ENCODE measurements at regions not wholly inside any gene's neighbourhood (a gene's known extent, or its start where the extent isn't known, plus 50 kb on each side); places are given as distances from the start of the nearest gene placed in this dataset.

DNA sequence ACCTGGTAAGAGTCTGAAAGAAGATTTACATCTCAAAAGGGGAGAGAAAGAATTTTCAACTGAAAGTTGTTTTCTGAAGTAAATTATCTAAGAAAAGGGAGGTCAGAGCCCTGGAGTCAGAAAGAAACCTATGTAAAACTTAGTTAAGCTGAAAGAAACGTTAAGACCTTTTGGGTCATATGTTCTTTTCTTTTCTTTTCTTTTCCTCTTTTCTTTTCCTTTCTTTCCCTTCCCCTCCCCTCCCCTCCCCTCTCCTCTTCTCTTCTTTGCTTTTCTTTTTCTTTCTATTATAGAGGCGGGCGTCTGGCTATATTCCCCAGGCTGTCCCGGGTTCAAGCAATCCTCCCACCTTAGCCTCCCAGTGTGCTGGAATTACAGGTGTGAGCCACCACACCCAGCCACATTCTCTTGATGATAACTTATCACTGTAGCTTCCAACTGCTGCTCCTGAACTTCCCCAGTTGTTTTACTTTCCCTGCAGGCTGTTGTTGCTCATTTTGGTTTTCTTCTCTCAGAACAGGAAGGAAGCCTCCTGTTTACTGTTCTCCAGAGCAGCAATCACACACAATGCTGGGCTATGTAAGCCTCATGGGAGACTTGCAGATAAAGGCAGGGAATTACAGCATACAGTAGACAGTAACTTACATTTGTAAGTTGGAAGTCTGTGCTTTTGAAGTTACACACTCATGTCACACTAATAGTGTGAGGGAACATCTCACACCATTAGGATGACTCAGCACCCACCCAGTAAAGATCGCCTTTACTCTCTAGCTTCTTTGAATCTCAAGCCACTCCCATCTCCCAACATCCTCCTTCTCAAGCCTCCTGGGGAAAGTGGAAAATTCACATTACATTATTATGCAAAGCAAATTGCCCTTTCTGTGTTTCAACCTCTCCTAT, 2216.6 kb upstream of the WWC1 start:
- H3K9ac ChIP-seq (ENCODE audit: low read length in 2 of 2): no peak overlapping the region
- H3K4me3 ChIP-seq (ENCODE audit: low read length in 2 of 2): no peak overlapping the region
- no peak overlapping the region for H3K27ac ChIP-seq (ENCODE audit: low read length)
- no peaks in the 10 kb centered on the region for H3K27me3 ChIP-seq (ENCODE audit: control insufficient read depth in 1 of 2, insufficient read depth in 2 of 2, low read length in 2 of 2)
- H3K9me3 ChIP-seq (ENCODE audit: control insufficient read depth in 2 of 2, low read length in 2 of 2): no peaks in the 10 kb centered on the region
- no peaks in the 10 kb centered on the region for H3K4me1 ChIP-seq (ENCODE audit: control insufficient read depth, insufficient read depth, low read length)
- no peaks in the 10 kb centered on the region for H3K36me3 ChIP-seq (ENCODE audit: control insufficient read depth in 2 of 2, insufficient read depth in 2 of 2, low read length in 2 of 2)

DNA sequence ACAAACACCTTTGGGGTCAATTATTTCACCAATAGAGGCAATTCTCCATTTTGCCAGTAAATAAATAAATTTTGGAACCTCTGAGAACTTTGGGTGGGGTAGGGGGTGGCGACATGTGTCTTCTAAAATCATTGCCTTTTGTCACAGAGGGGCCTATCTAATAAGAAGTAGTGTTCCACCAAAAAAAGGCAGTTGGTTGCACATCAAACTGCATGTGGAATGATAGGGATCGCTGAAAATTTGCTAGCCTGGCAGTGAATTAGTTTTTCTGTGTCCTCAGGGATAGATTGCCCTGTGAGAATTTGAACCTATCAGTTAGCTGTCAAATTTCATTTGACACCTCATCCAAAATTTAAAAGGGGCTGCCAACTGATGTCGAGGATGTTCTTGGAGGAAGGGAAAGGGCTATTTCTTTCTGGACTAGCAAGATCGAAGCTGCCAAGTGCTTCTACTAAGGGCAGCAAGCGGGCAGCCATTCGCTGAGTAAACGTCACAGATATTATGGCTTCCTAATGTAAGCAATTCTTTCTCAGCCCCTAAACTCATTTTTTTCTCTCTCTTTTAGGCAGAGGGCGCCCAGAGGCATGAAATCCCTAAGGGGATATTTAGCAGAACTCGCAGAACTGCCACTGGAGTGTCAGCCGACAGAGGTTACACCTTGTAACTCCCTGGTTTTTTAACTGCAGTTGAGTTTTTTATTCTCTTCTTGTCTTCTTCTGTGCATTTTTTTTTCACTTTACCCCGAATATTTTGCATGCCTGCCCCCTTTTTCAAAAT, 2208.1 kb upstream of the WWC1 start:
- Histone ChIP-seq H3K27ac (ENCODE audit: low read length) (no peak overlapping the region), H3K9me3 (ENCODE audit: control insufficient read depth in 2 of 2, low read length in 2 of 2) (no peaks in the 10 kb centered on the region), H3K4me1 (ENCODE audit: control insufficient read depth, insufficient read depth, low read length) (no peaks in the 10 kb centered on the region), H3K4me3 (ENCODE audit: low read length in 2 of 2) (no peak overlapping the region), H3K9ac (ENCODE audit: low read length in 2 of 2) (no peak overlapping the region), H3K36me3 (ENCODE audit: control insufficient read depth in 2 of 2, insufficient read depth in 2 of 2, low read length in 2 of 2) (no peaks in the 10 kb centered on the region), H3K27me3 (ENCODE audit: control insufficient read depth in 1 of 2, insufficient read depth in 2 of 2, low read length in 2 of 2) (peaks cover 0 to 8% of the 10 kb centered on the region in 2 donors)

DNA sequence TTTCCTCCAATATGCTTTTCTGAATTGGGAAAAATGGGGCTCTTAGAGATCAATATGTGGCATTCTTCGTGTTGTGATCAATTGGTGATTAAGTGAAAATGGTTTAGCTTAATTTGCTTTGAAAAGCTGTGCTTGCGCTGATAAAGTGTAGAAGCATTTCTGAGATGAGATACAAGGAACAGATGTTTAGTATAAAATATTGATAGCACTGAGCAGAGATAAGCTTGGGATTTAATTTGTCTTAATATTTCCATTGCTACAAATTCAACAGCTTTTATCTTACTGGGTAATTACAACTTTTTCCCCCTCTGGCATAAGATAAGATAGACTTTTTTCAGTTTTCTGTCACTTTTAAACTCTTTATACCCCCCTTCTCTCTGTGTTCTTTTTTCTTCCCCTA, 2204.9 kb upstream of the WWC1 start:
- Histone ChIP-seq H3K4me3 (ENCODE audit: low read length in 2 of 2) (no peak overlapping the region), H3K36me3 (ENCODE audit: control insufficient read depth in 2 of 2, insufficient read depth in 2 of 2, low read length in 2 of 2) (no peaks in the 10 kb centered on the region), H3K27ac (ENCODE audit: low read length) (no peak overlapping the region), H3K27me3 (ENCODE audit: control insufficient read depth in 1 of 2, insufficient read depth in 2 of 2, low read length in 2 of 2) (peaks cover 0 to 8% of the 10 kb centered on the region in 2 donors), H3K4me1 (ENCODE audit: control insufficient read depth, insufficient read depth, low read length) (no peaks in the 10 kb centered on the region), H3K9ac (ENCODE audit: low read length in 2 of 2) (no peak overlapping the region), H3K9me3 (ENCODE audit: control insufficient read depth in 2 of 2, low read length in 2 of 2) (no peaks in the 10 kb centered on the region)

DNA sequence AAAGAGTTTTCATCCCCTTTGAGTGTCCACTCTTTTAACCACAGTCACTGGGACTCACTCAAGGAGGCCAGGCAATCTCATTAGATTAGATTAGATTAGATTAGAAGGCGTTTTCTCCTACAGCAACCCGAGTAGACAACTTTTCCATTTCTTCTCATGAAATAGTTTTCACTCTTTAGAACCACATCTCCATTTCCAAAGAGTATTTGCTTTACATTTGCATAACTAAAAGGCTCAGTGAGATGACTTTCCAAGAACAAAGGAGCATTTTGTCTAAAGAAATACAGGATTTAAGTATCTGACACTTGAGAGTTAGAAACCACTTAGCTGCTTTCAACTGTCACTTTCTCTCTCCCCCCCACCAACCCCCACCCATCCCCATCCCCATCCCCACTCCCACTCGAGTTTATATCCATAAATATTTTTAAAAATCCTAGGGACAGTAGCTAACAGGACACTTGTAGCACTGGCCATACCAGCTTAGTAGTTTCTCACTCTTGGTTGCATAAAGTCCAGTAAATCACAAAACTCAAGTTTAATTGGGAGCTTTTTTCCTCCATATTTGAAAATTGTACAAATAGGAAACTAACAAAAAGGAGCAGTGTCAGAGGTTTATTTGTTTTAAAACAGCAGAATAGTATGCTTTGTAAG, 2202.9 kb upstream of the WWC1 start:
- no peaks in the 10 kb centered on the region for H3K36me3 ChIP-seq (ENCODE audit: control insufficient read depth in 2 of 2, insufficient read depth in 2 of 2, low read length in 2 of 2)
- no peak overlapping the region for H3K4me3 ChIP-seq (ENCODE audit: low read length in 2 of 2)
- no peaks in the 10 kb centered on the region for H3K4me1 ChIP-seq (ENCODE audit: control insufficient read depth, insufficient read depth, low read length)
- H3K9me3 ChIP-seq (ENCODE audit: control insufficient read depth in 2 of 2, low read length in 2 of 2): no peaks in the 10 kb centered on the region
- H3K27ac ChIP-seq (ENCODE audit: low read length): no peak overlapping the region
- H3K27me3 ChIP-seq (ENCODE audit: control insufficient read depth in 1 of 2, insufficient read depth in 2 of 2, low read length in 2 of 2): peaks cover 0 to 6% of the 10 kb centered on the region in 2 donors
- no peak overlapping the region for H3K9ac ChIP-seq (ENCODE audit: low read length in 2 of 2)

DNA sequence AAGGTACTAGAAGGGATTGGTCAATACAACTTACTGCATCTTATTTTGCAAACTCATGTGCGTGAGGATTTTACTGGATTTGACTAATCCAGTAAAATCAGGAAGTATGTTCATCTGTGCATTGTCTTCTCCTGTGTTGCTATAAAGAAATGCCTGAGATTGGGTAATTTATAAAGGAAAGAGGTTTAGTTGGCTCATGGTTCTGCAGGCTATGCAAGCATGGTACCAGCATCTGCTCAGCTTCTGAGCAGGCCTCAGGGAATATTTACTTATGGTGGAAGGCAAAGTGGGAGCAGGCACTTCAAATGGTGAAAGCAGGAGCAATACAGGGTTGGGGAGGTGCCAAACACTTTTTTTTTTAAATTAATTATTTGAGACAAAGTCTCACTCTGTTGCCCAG, 2199.5 kb upstream of the WWC1 start:
- H3K36me3 ChIP-seq (ENCODE audit: control insufficient read depth in 2 of 2, insufficient read depth in 2 of 2, low read length in 2 of 2): no peaks in the 10 kb centered on the region
- no peak overlapping the region for H3K27ac ChIP-seq (ENCODE audit: low read length)
- no peaks in the 10 kb centered on the region for H3K4me1 ChIP-seq (ENCODE audit: control insufficient read depth, insufficient read depth, low read length)
- no peak overlapping the region for H3K4me3 ChIP-seq (ENCODE audit: low read length in 2 of 2)
- no peak overlapping the region for H3K9ac ChIP-seq (ENCODE audit: low read length in 2 of 2)
- no peaks in the 10 kb centered on the region for H3K9me3 ChIP-seq (ENCODE audit: control insufficient read depth in 2 of 2, low read length in 2 of 2)
- no peaks in the 10 kb centered on the region for H3K27me3 ChIP-seq (ENCODE audit: control insufficient read depth in 1 of 2, insufficient read depth in 2 of 2, low read length in 2 of 2)

DNA sequence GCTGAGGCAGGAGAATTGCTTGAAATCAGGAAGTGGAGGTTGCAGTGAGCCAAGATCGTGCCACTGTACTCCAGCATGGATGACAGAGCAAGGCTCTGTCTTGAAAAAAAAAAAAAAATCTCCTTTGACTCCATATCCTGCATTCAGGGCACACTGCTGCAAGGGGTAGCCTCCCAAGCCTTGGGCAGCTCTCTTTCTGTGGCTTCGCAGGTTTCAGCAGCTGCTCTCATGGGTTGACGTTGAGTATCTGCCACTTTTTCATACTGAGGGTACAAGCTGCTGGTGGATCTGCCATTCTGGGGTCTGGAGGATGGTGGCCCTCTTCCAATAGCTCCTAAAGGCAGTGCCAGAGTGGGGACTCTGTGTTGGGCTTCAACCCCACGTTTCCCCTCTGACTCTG, 2198.1 kb upstream of the WWC1 start:
- Histone ChIP-seq H3K36me3 (ENCODE audit: control insufficient read depth in 2 of 2, insufficient read depth in 2 of 2, low read length in 2 of 2) (no peaks in the 10 kb centered on the region), H3K4me3 (ENCODE audit: low read length in 2 of 2) (no peak overlapping the region), H3K9me3 (ENCODE audit: control insufficient read depth in 2 of 2, low read length in 2 of 2) (no peaks in the 10 kb centered on the region), H3K27ac (ENCODE audit: low read length) (no peak overlapping the region), H3K9ac (ENCODE audit: low read length in 2 of 2) (no peak overlapping the region), H3K27me3 (ENCODE audit: control insufficient read depth in 1 of 2, insufficient read depth in 2 of 2, low read length in 2 of 2) (no peaks in the 10 kb centered on the region), H3K4me1 (ENCODE audit: control insufficient read depth, insufficient read depth, low read length) (no peaks in the 10 kb centered on the region)

DNA sequence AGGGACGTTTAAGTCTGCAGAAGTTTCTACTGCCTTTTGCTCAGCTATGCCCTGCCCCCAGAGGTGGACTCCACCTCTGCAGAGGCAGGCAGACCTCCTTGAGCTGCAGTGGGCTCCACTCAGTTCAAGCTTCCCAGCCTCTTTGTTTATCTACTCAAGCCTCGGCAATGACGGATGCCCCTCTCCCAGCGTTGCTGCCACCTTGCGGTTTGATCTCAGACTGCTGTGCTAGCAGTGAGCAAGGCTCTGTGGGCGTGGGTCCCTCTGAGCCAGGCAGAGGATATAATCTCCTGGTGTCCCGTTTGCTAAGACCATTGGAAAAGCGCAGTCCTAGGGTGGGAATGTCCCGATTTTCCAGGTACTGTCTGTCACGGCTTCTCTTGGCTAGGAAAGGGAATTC, 2188.5 kb upstream of the WWC1 start:
- H3K4me3 ChIP-seq (ENCODE audit: low read length in 2 of 2): no peak overlapping the region
- H3K9ac ChIP-seq (ENCODE audit: low read length in 2 of 2): no peak overlapping the region
- H3K27ac ChIP-seq (ENCODE audit: low read length): no peak overlapping the region
- no peaks in the 10 kb centered on the region for H3K27me3 ChIP-seq (ENCODE audit: control insufficient read depth in 1 of 2, insufficient read depth in 2 of 2, low read length in 2 of 2)
- no peaks in the 10 kb centered on the region for H3K36me3 ChIP-seq (ENCODE audit: control insufficient read depth in 2 of 2, insufficient read depth in 2 of 2, low read length in 2 of 2)
- no peaks in the 10 kb centered on the region for H3K9me3 ChIP-seq (ENCODE audit: control insufficient read depth in 2 of 2, low read length in 2 of 2)
- no peaks in the 10 kb centered on the region for H3K4me1 ChIP-seq (ENCODE audit: control insufficient read depth, insufficient read depth, low read length)

DNA sequence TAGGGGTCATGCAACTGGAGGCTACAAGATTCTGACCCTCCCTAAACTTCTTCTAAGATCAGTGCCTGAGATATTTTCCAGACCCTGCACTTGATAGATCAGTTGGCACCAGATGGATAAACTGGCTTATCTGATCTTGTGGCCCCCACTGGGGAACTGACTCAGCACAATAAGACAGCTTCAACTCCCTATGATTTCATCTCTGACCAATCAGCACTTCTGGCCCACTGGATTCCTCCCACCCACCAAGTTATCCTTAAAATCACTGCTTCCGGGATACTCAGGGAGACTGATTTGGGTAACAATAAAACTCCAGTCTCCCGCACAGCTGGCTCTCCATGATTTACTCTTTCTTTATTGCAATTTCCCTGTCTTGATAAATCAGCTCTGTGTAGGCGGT, 2180.4 kb upstream of the WWC1 start:
- Histone ChIP-seq H3K27ac (ENCODE audit: low read length) (no peak overlapping the region), H3K4me1 (ENCODE audit: control insufficient read depth, insufficient read depth, low read length) (no peaks in the 10 kb centered on the region), H3K9ac (ENCODE audit: low read length in 2 of 2) (no peak overlapping the region), H3K9me3 (ENCODE audit: control insufficient read depth in 2 of 2, low read length in 2 of 2) (no peaks in the 10 kb centered on the region), H3K27me3 (ENCODE audit: control insufficient read depth in 1 of 2, insufficient read depth in 2 of 2, low read length in 2 of 2) (no peaks in the 10 kb centered on the region), H3K4me3 (ENCODE audit: low read length in 2 of 2) (no peak overlapping the region), H3K36me3 (ENCODE audit: control insufficient read depth in 2 of 2, insufficient read depth in 2 of 2, low read length in 2 of 2) (no peaks in the 10 kb centered on the region)

DNA sequence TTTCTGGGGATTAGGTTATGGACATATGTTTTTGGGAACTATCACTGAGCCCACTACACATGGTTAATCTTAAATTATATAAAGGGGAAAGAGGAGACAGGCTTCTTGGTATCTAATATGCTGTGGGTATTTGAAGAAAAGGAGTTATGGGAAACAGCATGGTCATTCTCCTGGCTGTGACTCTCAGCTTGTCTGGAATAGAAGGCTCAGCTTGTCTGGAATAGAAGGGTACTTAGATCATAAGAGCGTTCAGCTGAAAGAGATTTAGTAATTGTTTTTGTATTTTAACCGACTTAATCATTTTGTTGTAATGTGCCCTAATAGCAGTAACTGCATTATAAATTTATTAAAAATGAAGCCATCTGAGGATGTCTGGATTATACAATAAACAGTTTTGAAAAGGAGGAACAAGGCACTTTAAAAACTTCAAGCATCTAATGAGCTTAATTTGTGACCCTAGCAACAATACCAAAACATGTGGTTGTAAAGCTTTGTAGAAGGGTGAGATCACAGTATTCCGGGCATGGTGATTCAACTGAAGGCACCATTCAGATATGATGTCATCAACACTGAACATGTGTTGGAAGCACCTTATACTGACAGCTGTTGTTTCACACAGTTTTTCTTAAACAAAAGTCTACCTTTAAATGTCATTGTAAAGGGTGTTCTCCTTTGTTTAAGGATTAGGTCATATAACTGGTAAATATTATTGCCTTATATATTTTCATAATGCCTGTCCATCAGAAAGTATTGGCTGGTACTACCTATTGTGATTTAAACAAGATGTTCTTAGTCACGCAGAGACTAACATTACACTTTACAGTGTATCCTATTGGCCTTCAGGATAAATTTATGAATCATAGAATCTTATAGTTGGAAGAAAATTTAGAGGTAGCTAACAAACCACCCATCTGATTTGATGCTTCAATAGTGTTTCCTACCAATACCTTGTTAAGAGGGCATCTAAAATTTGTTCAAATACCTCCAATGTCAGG, 2174.1 kb upstream of the WWC1 start:
- H3K27me3 ChIP-seq (ENCODE audit: control insufficient read depth in 1 of 2, insufficient read depth in 2 of 2, low read length in 2 of 2): no peaks in the 10 kb centered on the region
- H3K4me1 ChIP-seq (ENCODE audit: control insufficient read depth, insufficient read depth, low read length): no peaks in the 10 kb centered on the region
- H3K9ac ChIP-seq (ENCODE audit: low read length in 2 of 2): no peak overlapping the region
- no peak overlapping the region for H3K4me3 ChIP-seq (ENCODE audit: low read length in 2 of 2)
- peaks cover 0 to 2% of the 10 kb centered on the region in 2 donors for H3K9me3 ChIP-seq (ENCODE audit: control insufficient read depth in 2 of 2, low read length in 2 of 2)
- no peaks in the 10 kb centered on the region for H3K36me3 ChIP-seq (ENCODE audit: control insufficient read depth in 2 of 2, insufficient read depth in 2 of 2, low read length in 2 of 2)
- H3K27ac ChIP-seq (ENCODE audit: low read length): no peak overlapping the region

DNA sequence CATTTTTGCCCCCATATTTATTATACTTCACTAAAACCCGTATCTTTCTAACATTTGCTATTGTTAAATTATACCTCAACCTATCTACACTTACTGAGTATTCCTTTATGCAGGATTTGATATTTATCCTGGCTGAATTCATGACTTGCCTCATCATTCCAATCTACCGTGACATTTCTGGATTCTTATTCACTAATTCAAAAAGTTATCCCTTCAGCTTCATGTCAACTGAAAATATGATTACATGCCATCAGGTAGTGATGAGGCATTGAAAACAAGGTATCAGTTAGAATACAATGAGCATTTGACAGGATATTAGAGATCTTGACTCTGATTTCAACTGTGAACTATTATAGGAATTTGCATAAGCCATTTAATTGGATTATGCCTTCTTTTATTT, 2171.9 kb upstream of the WWC1 start:
- Histone ChIP-seq H3K27me3 (ENCODE audit: control insufficient read depth in 1 of 2, insufficient read depth in 2 of 2, low read length in 2 of 2) (no peaks in the 10 kb centered on the region), H3K27ac (ENCODE audit: low read length) (no peak overlapping the region), H3K9ac (ENCODE audit: low read length in 2 of 2) (no peak overlapping the region), H3K4me3 (ENCODE audit: low read length in 2 of 2) (no peak overlapping the region), H3K9me3 (ENCODE audit: control insufficient read depth in 2 of 2, low read length in 2 of 2) (peaks cover 0 to 2% of the 10 kb centered on the region in 2 donors), H3K4me1 (ENCODE audit: control insufficient read depth, insufficient read depth, low read length) (no peaks in the 10 kb centered on the region), H3K36me3 (ENCODE audit: control insufficient read depth in 2 of 2, insufficient read depth in 2 of 2, low read length in 2 of 2) (no peaks in the 10 kb centered on the region)

Data from stomach smooth muscle (tissue), 2 donors.